Activated T-helper 2 cell treated with anti-CD3 and anti-CD28 coated beads, Interferon-gamma antibody, Interleukin-2, Interleukin-4, amounts not matched to agents 10 μg/mL and 5 μg/mL and 100 μg/mL, durations not matched to agents 14 hours and 24 hours and 36 hours (primary cell): ENCODE measurements at regions not wholly inside any gene's neighbourhood (a gene's known extent, or its start where the extent isn't known, plus 50 kb on each side); places are given as distances from the start of the nearest gene placed in this dataset.

Experiments used
- DNase-seq: peaks from one replicate; pipeline ENCODE4 v3.0.0; 2021; ENCODE audit warnings: low spot score
- H3K27ac Mint-ChIP-seq: one replicate; pipeline ENCODE4 v1.8.0; 2021; ENCODE audit warnings: mixed read lengths
- H3K27me3 Mint-ChIP-seq: one replicate; pipeline ENCODE4 v1.8.0; 2021; ENCODE audit warnings: low read depth, mixed read lengths
- H3K36me3 Mint-ChIP-seq: one replicate; pipeline ENCODE4 v1.8.0; 2021; ENCODE audit warnings: low read depth, mixed read lengths
- H3K4me1 Mint-ChIP-seq: one replicate; pipeline ENCODE4 v1.8.0; 2021; ENCODE audit warnings: low read depth, mixed read lengths
- H3K4me3 Mint-ChIP-seq: one replicate; pipeline ENCODE4 v1.8.0; 2021; ENCODE audit warnings: low read depth, mild to moderate bottlenecking, moderate library complexity, mixed read lengths
- H3K9me3 Mint-ChIP-seq: one replicate; pipeline ENCODE4 v1.8.0; 2021; ENCODE audit warnings: mixed read lengths
- intact Hi-C: fragments of 100-400 bp; cut with micrococcal nuclease; formaldehyde crosslinking; loops from one replicate; pipeline ENCODE4 v1.15.1; 2023

DNA sequence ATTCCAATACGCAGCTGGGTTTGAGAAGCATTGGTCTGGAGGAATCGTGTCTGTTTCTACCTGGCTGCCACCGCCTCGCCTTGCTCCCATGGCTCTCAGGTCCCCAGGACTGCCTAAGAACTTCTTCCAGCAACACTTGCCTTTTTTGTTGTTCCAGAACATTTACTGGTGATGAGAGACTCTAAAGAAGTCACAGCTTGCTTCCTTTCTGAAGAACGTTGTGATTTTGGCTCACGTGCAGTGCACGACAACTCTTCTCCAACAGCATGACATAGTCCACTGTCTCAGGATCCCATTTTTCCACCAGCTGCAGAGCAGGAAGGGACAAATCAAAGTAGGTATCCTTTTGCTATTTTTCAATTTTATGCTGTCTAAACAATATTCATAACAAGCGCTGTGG, 940.9 kb downstream of the SLC4A3 start:
- no peaks in the 10 kb centered on the region for H3K27me3 Mint-ChIP-seq
- no peak overlapping the region for H3K27ac Mint-ChIP-seq
- no peak for DNase-seq
- no peak overlapping the region for H3K4me3 Mint-ChIP-seq
- no peaks in the 10 kb centered on the region for H3K4me1 Mint-ChIP-seq
- H3K36me3 Mint-ChIP-seq: no peaks in the 10 kb centered on the region
- intact Hi-C loops: no loop called here
- no peaks in the 10 kb centered on the region for H3K9me3 Mint-ChIP-seq

DNA sequence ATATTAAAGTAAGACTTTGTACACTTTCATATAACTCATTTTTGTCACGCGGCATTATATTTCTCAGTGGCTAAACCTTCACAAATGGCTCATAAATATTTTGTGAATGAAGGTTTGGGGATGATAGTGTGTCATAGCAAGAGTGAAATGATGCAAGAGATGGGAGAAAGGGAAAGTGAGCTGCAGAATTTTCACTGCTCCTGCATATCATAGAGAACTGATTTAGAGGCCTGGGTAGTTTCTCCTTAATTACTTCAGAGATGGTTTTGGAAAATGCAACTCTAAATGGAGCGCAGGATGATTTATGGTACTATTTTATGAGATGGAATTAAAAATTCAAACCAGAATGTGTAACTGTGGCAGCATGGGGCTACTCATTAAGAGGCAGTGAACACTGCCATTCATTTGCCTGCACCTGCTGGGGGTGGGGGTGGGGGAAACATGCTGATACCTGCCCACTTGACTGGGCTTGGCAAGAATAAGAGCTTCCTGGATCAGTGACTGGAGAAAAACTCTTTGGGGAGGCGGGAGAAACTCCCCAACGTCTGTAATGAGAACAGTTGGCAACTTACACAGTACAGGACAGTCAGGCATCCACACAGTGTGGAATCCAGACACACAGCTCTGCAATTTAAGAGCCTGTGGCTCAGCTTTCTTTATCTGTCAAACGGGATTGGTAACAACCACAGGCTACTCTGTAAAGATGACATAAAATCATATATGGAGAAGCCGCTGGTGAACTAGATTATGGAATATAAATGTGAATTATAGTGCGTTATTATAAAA, 941.9 kb downstream of the SLC4A3 start:
- Mint-ChIP-seq H3K9me3 (no peaks in the 10 kb centered on the region), H3K4me1 (no peaks in the 10 kb centered on the region), H3K36me3 (no peaks in the 10 kb centered on the region), H3K27me3 (no peaks in the 10 kb centered on the region), H3K4me3 (no peak overlapping the region), H3K27ac (no peak overlapping the region)
- intact Hi-C loops: no loop called here
- no peak for DNase-seq

DNA sequence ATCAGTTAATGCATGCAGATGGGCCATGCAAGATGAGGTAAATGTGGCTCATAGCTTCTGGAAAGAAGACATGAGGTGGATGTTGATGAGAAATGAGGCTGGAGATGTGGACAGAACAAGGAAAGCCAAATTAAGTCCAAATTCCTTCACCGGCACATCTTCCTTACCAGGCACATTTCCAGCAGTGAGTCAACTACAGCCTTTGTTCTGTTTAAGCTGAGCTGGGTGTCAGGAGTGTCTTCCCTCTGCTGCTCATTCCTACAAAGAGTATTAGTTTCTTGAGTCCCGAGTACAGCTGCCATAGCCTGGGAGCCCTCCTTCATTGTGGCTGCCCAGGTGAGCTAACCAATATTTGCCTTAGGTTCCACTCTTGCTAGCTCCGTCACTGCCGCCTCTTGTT, 945.0 kb downstream of the SLC4A3 start:
- Mint-ChIP-seq H3K4me1 (peaks cover 3% of the 10 kb centered on the region), H3K27ac (no peak overlapping the region), H3K27me3 (no peaks in the 10 kb centered on the region), H3K9me3 (no peaks in the 10 kb centered on the region), H3K4me3 (no peak overlapping the region), H3K36me3 (no peaks in the 10 kb centered on the region)
- intact Hi-C loops: no loop called here
- DNase-seq: no peak

DNA sequence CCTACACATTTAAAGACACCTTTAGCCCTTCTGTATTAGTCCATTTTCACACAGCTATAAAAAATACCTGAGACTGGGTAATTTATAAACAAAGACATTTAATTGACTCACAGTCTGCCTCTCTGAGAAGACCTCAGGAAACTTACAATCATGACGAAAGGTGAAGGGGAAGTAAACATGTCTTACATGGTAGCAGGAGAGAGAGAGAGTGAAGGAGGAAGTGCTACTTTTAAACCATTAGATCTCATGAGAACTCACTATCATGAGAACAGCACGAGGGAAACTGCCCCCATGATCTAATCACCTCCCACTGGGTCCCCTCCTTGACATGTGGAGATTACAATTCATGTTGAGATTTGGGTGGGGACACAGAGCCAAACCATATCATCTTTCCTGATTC, 946.6 kb downstream of the SLC4A3 start:
- intact Hi-C loops: no loop called here
- Mint-ChIP-seq H3K27me3 (no peaks in the 10 kb centered on the region), H3K36me3 (no peaks in the 10 kb centered on the region), H3K27ac (no peak overlapping the region), H3K4me3 (no peak overlapping the region), H3K9me3 (no peaks in the 10 kb centered on the region), H3K4me1 (peaks cover 3% of the 10 kb centered on the region)
- DNase-seq: no peak

DNA sequence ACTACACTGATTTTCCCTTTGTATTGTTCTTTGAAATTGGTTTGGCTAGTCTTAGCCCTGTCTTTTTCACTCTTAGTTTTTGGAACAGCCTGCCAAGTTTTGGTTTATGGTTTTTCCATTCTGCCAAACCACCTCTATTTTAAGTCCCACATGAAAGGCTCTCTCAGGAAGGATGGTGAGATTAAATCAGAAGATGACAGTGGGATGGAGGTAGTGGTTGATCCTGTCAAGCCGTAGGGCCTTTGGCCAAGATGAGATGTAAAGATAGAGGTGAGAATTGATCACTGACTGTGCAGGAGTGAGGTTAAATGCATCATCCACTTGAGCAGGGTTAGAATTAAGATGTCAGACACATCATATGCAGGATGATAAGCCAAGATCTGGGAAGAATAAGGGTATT, 948.5 kb downstream of the SLC4A3 start:
- Mint-ChIP-seq H3K27ac (no peak overlapping the region), H3K4me1 (peaks cover 3% of the 10 kb centered on the region), H3K9me3 (no peaks in the 10 kb centered on the region), H3K36me3 (no peaks in the 10 kb centered on the region), H3K27me3 (no peaks in the 10 kb centered on the region), H3K4me3 (no peak overlapping the region)
- intact Hi-C loops: no loop called here
- DNase-seq: no peak

DNA sequence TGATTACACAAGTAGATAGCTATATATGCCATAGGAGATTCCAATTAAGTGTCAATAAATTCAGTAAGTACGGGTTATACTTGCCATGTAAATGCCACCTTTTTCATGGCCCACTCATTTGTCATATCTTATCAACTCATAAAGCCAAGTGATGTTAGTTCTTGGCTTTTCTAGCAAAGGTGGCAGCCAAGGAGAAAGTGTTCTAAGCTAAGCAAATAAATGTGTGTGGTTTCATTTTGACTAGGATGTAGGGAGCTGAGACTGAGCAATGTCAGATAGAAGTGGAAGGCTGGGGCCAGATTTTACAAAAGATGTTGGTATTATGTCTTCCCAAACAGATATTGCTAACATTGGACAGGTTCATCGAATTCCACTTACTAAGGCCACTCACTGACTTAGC, 952.0 kb downstream of the SLC4A3 start:
- intact Hi-C loops: no loop called here
- no peak for DNase-seq
- Mint-ChIP-seq H3K27me3 (no peaks in the 10 kb centered on the region), H3K4me3 (no peak overlapping the region), H3K36me3 (no peaks in the 10 kb centered on the region), H3K4me1 (peaks cover 3% of the 10 kb centered on the region), H3K27ac (no peak overlapping the region), H3K9me3 (no peaks in the 10 kb centered on the region)

DNA sequence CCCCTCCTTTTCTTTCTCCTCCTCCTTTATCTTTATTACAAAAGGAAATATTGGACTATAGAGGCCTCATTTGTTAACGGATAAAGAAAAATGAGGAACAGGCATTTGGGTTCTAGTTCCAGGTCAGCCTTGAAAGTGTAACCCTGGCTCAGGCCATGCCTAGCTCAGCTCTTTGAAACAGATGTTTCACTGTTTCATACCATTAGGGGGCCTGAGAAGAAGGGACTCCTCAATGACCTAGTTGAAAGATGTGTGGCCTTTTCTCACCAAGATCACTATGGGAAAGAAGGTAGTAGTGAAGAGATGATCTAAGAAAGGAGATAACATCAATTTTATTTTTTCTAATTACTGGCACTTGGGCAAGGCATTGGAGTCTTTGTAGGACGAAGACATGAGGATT, 952.7 kb downstream of the SLC4A3 start:
- H3K27ac Mint-ChIP-seq: no peak overlapping the region
- no peaks in the 10 kb centered on the region for H3K9me3 Mint-ChIP-seq
- no peaks in the 10 kb centered on the region for H3K36me3 Mint-ChIP-seq
- no peaks in the 10 kb centered on the region for H3K27me3 Mint-ChIP-seq
- H3K4me1 Mint-ChIP-seq: peaks cover 3% of the 10 kb centered on the region
- DNase-seq: no peak
- intact Hi-C loops: no loop called here
- no peak overlapping the region for H3K4me3 Mint-ChIP-seq

DNA sequence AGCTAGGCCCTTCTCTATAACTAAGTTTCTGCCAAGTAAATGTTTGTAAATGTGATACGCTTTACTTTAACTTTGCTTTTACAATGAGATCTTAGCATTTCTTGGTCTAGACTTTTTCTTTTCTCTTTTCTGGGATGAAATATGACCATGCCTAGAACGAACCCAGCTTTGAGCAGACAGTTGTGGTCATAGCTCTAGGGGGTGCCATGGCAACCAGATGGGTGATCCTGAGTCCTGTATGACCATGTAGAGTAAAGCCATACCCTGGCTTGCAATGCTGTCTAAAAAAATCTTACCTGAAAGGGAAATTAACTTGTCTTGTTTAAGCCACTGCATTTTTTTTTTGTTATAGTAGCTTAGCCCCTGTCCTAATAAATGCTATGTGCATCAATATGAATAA, 956.3 kb downstream of the SLC4A3 start:
- H3K27me3 Mint-ChIP-seq: no peaks in the 10 kb centered on the region
- no peaks in the 10 kb centered on the region for H3K9me3 Mint-ChIP-seq
- no peak overlapping the region for H3K27ac Mint-ChIP-seq
- H3K4me1 Mint-ChIP-seq: no peaks in the 10 kb centered on the region
- DNase-seq: no peak
- H3K4me3 Mint-ChIP-seq: no peak overlapping the region
- no peaks in the 10 kb centered on the region for H3K36me3 Mint-ChIP-seq
- intact Hi-C loops: no loop called here

DNA sequence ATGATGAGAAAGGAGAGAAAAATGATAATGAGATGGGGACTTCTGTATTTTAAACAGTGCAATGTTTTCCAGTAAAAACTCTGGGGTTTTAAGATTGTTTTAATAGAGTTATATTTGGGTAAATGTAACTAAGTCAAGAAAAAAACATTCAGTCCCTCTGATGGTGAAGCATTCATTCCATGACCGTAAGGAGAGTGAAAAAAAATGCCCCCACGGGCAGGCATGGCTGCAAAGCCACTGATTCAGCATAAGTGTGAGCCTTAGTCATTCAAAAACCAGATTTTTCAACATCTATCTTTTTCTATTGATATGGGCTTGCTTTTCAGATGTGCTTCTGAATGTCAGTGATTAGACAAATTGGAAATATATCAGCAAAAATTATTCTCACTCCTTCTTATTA, 957.8 kb downstream of the SLC4A3 start:
- Mint-ChIP-seq H3K9me3 (no peaks in the 10 kb centered on the region), H3K27me3 (no peaks in the 10 kb centered on the region), H3K36me3 (no peaks in the 10 kb centered on the region), H3K27ac (no peak overlapping the region), H3K4me3 (no peak overlapping the region), H3K4me1 (no peaks in the 10 kb centered on the region)
- no peak for DNase-seq
- intact Hi-C loops: no loop called here

DNA sequence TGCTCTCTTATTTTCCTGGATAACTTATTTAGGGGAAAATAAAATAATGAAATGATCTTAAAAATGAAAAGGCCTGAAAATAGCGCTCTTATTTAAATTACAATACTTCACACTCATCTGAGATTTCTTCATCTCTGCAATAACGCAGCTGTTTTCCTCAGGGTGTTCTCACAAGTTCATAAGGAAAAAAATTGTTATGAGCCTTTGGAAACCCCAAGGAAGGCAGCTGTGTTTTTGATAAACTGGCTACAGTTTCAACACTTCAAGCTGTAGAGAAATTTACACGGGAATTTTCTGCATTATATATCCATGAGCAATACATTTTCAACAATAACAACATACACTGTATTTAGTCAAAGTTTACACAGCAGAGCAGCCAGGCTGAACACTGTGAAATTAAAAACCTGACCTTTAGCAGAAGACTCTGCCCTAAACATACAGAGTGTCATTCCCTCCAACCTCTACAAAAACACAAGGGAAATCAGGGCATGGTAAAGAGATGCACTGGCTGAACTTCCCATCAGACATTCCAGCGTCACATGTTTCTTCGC, 959.6 kb downstream of the SLC4A3 start:
- intact Hi-C loops: no loop called here
- no peaks in the 10 kb centered on the region for H3K4me1 Mint-ChIP-seq
- no peaks in the 10 kb centered on the region for H3K36me3 Mint-ChIP-seq
- no peak for DNase-seq
- H3K27me3 Mint-ChIP-seq: no peaks in the 10 kb centered on the region
- H3K4me3 Mint-ChIP-seq: no peak overlapping the region
- no peak overlapping the region for H3K27ac Mint-ChIP-seq
- no peaks in the 10 kb centered on the region for H3K9me3 Mint-ChIP-seq

DNA sequence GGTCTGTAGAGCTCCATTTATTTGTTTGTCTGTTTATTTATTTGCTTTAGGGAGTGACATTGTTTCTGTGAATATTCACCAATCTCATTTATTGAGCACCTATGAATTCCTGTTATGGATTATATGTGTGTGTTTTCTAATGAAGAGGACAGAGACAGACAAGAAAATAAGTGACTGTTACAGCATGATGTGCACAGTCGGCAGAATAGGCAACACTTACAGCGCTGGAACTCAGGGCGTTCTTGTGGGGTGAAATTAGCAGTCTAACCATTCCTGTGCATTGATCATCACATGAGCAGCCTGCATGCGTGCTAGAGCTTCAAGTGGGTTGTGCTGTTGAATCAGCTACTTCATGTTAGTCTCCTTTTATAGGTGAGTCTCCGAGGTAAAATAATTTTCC, 960.7 kb downstream of the SLC4A3 start:
- no peak for DNase-seq
- no peak overlapping the region for H3K27ac Mint-ChIP-seq
- H3K36me3 Mint-ChIP-seq: no peaks in the 10 kb centered on the region
- no peaks in the 10 kb centered on the region for H3K4me1 Mint-ChIP-seq
- no peaks in the 10 kb centered on the region for H3K27me3 Mint-ChIP-seq
- no peak overlapping the region for H3K4me3 Mint-ChIP-seq
- no peaks in the 10 kb centered on the region for H3K9me3 Mint-ChIP-seq
- intact Hi-C loops: no loop called here

DNA sequence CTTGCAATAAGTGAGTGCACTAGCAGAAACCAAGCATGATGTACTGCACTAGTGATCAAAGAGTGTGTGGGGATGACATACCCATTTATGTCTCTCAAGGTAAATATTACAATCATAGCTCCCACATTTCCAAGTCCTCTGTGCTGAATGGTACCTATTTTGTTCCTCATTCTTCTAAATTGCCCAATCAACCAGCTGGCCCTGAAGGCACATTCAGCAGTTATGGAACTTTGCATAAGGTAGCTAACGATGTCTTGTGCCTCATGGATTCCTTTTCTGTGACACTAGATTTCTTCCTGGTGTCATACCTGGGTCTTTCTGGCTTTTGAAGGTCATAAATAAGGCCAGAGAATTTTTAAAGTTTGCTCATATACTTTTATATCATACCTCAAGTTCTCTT, 963.0 kb downstream of the SLC4A3 start:
- Mint-ChIP-seq H3K27me3 (no peaks in the 10 kb centered on the region), H3K4me1 (no peaks in the 10 kb centered on the region), H3K36me3 (no peaks in the 10 kb centered on the region), H3K9me3 (no peaks in the 10 kb centered on the region), H3K4me3 (no peak overlapping the region), H3K27ac (no peak overlapping the region)
- intact Hi-C loops: no loop called here
- DNase-seq: no peak

DNA sequence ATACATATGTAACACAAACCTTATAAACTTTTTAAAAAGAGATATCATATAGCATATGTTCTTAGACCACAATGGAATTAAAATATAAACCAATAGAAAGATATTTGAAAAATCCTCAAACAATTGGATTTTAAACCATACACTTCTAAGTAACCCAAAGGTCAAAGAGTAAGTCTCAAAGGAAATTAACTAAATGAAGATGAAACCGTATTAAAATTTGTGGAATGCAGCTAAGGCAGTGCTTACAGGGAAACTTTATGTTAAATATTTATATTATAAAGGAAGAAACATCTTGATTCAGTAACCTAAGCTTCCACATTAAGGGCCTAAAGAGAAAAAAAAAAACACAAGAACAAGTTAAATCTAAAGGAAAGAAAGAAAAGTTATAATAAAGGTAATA, 966.1 kb downstream of the SLC4A3 start:
- no peaks in the 10 kb centered on the region for H3K4me1 Mint-ChIP-seq
- H3K9me3 Mint-ChIP-seq: no peaks in the 10 kb centered on the region
- no peak for DNase-seq
- no peaks in the 10 kb centered on the region for H3K36me3 Mint-ChIP-seq
- H3K27ac Mint-ChIP-seq: no peak overlapping the region
- intact Hi-C loops: no loop called here
- no peak overlapping the region for H3K4me3 Mint-ChIP-seq
- H3K27me3 Mint-ChIP-seq: no peaks in the 10 kb centered on the region

DNA sequence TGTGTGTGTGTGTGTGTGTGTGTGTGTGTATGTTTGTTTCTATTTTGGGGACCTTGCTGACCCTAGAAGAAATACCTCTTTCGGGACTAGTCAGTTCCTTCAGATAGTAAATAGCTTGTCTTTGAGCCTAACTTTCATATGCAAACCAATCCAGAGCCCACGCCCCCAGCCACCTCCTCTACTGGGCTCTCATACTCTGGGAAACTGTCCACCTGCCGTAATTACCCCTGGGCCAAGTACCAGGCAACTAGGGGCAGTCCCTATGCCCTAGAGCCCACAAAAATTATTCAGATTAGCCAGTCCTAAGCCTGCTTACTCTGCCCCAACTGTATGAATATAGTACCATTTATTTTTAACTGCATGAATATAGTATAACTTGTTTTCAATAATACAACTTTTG, 970.4 kb downstream of the EPHA4 start:
- Mint-ChIP-seq H3K4me3 (no peak overlapping the region), H3K9me3 (no peaks in the 10 kb centered on the region), H3K4me1 (no peaks in the 10 kb centered on the region), H3K27ac (no peak overlapping the region), H3K36me3 (no peaks in the 10 kb centered on the region), H3K27me3 (no peaks in the 10 kb centered on the region)
- no peak for DNase-seq
- intact Hi-C loops: no loop called here
